Natural killer cell (primary cell): ENCODE measurements at regions not wholly inside any gene's neighbourhood (a gene's known extent, or its start where the extent isn't known, plus 50 kb on each side); places are given as distances from the start of the nearest gene placed in this dataset.

Source experiments
- ATAC-seq, 3 donors: fragments of 150-1000 bp in 2 of 3; fragments of 200-7000 bp in 1 of 3; cut with Tn5 transposase; 1 replicate in 1 of 3; 2 replicates in 2 of 3; pipeline ENCODE4 v1.10.0; 2021; ENCODE audit warnings: mild to moderate bottlenecking in 2 of 3, moderate library complexity in 2 of 3
- DNase-seq, 2 donors: peaks; one replicate each; pipeline versions ENCODE4 v3.0.0 to v3.0.0-alpha.2; 2013 to 2021; ENCODE audit warnings: mixed read lengths in 1 of 2
- H3K27ac ChIP-seq: one replicate; pipeline ENCODE4 v1.5.1; 2013; ENCODE audit warnings: mild to moderate bottlenecking, low read length
- H3K27me3 ChIP-seq: one replicate; pipeline ENCODE4 v1.6.1; 2013; ENCODE audit warnings: low read length; ENCODE audit not compliant: control insufficient read depth, insufficient read depth
- H3K36me3 ChIP-seq: one replicate; pipeline ENCODE4 v1.6.1; 2013; ENCODE audit warnings: low read length; ENCODE audit not compliant: control insufficient read depth, insufficient read depth
- H3K4me1 ChIP-seq: one replicate; pipeline ENCODE4 v1.6.1; 2013; ENCODE audit warnings: low read length; ENCODE audit not compliant: control insufficient read depth, insufficient read depth
- H3K4me3 ChIP-seq: one replicate; pipeline ENCODE4 v1.5.1; 2013; ENCODE audit warnings: low read length
- H3K9me3 ChIP-seq: one replicate; pipeline ENCODE4 v1.6.1; 2013; ENCODE audit warnings: low read length; ENCODE audit not compliant: control insufficient read depth, insufficient read depth
- H3K27ac Mint-ChIP-seq, 2 donors: one replicate each; pipeline ENCODE4 v1.8.0; 2022; ENCODE audit warnings: mild to moderate bottlenecking in 2 of 2, mixed read lengths in 2 of 2, moderate library complexity in 1 of 2
- H3K27me3 Mint-ChIP-seq, 2 donors: one replicate each; pipeline ENCODE4 v1.8.0; 2022; ENCODE audit warnings: low read depth in 2 of 2, mixed read lengths in 2 of 2
- H3K36me3 Mint-ChIP-seq: one replicate; pipeline ENCODE4 v1.8.0; 2022; ENCODE audit warnings: mixed read lengths
- H3K4me1 Mint-ChIP-seq, 2 donors: one replicate each; pipeline ENCODE4 v1.8.0; 2022; ENCODE audit warnings: mixed read lengths in 2 of 2
- H3K4me3 Mint-ChIP-seq: one replicate; pipeline ENCODE4 v1.8.0; 2022; ENCODE audit warnings: mild to moderate bottlenecking, moderate library complexity, mixed read lengths
- H3K9me3 Mint-ChIP-seq, 2 donors: one replicate each; pipeline ENCODE4 v1.8.0; 2022; ENCODE audit warnings: mixed read lengths in 2 of 2
- CTCF ChIP-seq: fragments of 200-600 bp; IDR thresholded peaks from one replicate; pipeline ENCODE4 v1.8.0; 2022; ENCODE audit warnings: antibody characterized with exemption
- WGBS: methylation state at CpG from one replicate; pipeline ENCODE4 v1.1.7; 2013; ENCODE audit warnings: missing lambda C conversion rate; ENCODE audit not compliant: insufficient coverage; 5-methylcytosine and 5-hydroxymethylcytosine counted together
- intact Hi-C: fragments of 100-400 bp; cut with micrococcal nuclease; formaldehyde crosslinking; loops from one replicate; pipeline ENCODE4 v1.14.2; 2022

DNA sequence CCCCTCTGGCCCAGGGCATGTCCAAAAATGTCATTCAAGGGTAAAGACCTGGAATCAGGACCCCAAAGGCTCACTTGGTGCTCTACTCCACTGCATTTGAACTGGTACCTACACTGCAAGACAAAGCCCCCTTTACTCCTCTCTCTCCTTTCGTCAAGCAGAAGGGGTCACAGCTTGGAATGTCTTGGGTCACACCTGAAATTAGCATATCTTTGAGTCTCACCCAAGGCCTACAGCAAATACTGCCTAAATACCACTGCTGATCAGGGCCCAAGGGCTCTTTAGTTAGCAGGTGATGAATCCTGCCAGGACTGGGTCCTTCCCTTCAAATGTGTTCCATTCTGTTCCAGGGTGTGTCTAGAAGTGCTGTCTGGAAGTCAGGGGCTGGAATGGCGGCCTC lies 320.6 kb downstream of the SV2B start:
- no peak for DNase-seq
- H3K36me3 Mint-ChIP-seq: peaks cover 9% of the 10 kb centered on the region
- Histone ChIP-seq H3K9me3 (no peaks in the 10 kb centered on the region), H3K4me3 (no peak overlapping the region), H3K4me1 (peaks cover 13% of the 10 kb centered on the region), H3K36me3 (no peaks in the 10 kb centered on the region), H3K27me3 (no peaks in the 10 kb centered on the region), H3K27ac (no peak overlapping the region)
- TF ChIP-seq CTCF: no peak
- ATAC-seq: no peak
- no peak overlapping the region for H3K27ac Mint-ChIP-seq
- intact Hi-C loops: loop anchor here (10.0 kb wide), 1 partner anchor 116 kb away; no protein-coding TSS in a partner anchor
- H3K4me3 Mint-ChIP-seq: no peak overlapping the region
- 95% methylated on average over 2 of the region's 2 CpGs for WGBS
- H3K4me1 Mint-ChIP-seq: peaks cover 49 to 50% of the 10 kb centered on the region in 2 donors
- H3K27me3 Mint-ChIP-seq: peaks cover 12 to 49% of the 10 kb centered on the region in 2 donors
- peaks cover 0 to 5% of the 10 kb centered on the region in 2 donors for H3K9me3 Mint-ChIP-seq

DNA sequence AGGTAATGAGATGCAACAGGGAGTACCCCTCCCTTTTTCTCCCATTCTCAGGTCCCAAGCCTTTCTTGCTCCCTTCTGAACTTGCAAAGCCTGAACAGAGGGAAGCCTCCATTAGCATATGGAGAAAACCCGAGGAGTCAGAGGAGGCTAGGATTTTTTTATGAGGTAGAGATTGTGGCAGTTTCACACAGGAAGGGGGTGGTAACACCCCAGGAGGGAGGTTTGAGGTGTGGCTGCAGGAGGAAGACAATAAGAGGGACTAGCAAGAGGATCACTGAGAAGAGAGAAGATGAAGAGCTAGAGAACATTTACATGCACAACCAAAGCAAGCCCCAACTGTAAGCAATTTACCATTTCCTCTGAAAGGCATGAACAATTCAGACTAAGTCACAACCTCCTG lies 322.7 kb downstream of the SV2B start:
- no peaks in the 10 kb centered on the region for H3K9me3 ChIP-seq
- intact Hi-C loops: loop anchor here (10.0 kb wide), 1 partner anchor 118 kb away; no protein-coding TSS in a partner anchor
- peaks cover 23% of the 10 kb centered on the region for H3K4me1 ChIP-seq
- H3K27me3 ChIP-seq: no peaks in the 10 kb centered on the region
- TF ChIP-seq CTCF: no peak
- Mint-ChIP-seq H3K9me3 (peaks cover 0 to 5% of the 10 kb centered on the region in 2 donors), H3K27ac (peak overlapping the region in 1 of 2 donors; percentile 12), H3K36me3 (peaks cover 9% of the 10 kb centered on the region), H3K4me3 (peak overlapping the region; percentile 66), H3K4me1 (peaks cover 51 to 64% of the 10 kb centered on the region in 2 donors), H3K27me3 (peaks cover 9 to 35% of the 10 kb centered on the region in 2 donors)
- peak in 1 of 2 donors; percentile 48 for DNase-seq
- 27% methylated on average over 1 of the region's 1 CpG for WGBS
- H3K4me3 ChIP-seq: no peak overlapping the region
- H3K36me3 ChIP-seq: no peaks in the 10 kb centered on the region
- peak; percentile 57 to 63 (median 59) for ATAC-seq
- no peak overlapping the region for H3K27ac ChIP-seq

- intact Hi-C loops: loop anchor here (10.0 kb wide), 1 partner anchor 119 kb away; no protein-coding TSS in a partner anchor
These were observed 323.9 kb downstream of the SV2B start for GRCh38 chr15:91424001-91424400.

More at GRCh38 chr15:91424001-91424400, 323.9 kb downstream of the SV2B start:
- H3K36me3 ChIP-seq: no peaks in the 10 kb centered on the region
- no peaks in the 10 kb centered on the region for H3K27me3 ChIP-seq
- Mint-ChIP-seq H3K9me3 (peaks cover 0 to 2% of the 10 kb centered on the region in 2 donors), H3K36me3 (peaks cover 7% of the 10 kb centered on the region), H3K4me3 (no peak overlapping the region), H3K4me1 (peaks cover 51 to 73% of the 10 kb centered on the region in 2 donors), H3K27me3 (peaks cover 11 to 35% of the 10 kb centered on the region in 2 donors), H3K27ac (no peak overlapping the region)
- DNase-seq (no peak), ATAC-seq (no peak)
- H3K9me3 ChIP-seq: no peaks in the 10 kb centered on the region
- no CpG with 5 or more reads among the region's 1 CpG for WGBS
- peaks cover 23% of the 10 kb centered on the region for H3K4me1 ChIP-seq
- no peak overlapping the region for H3K4me3 ChIP-seq
- H3K27ac ChIP-seq: no peak overlapping the region
- TF ChIP-seq CTCF: no peak
